Activated effector memory CD4-positive, alpha-beta T cell treated with Interleukin-2 at 50 U/mL for 16 hours (primary cell): ENCODE measurements at regions not wholly inside any gene's neighbourhood (a gene's known extent, or its start where the extent isn't known, plus 50 kb on each side); places are given as distances from the start of the nearest gene placed in this dataset.
"Not testable (repeated sequence)": the region's sequence is repeated elsewhere in the genome, so short reads cannot be mapped to it uniquely, and the experiment has no call there.

Experiments used
- DNase-seq: peaks from one replicate; pipeline ENCODE4 v3.0.0-alpha.2; 2020

DNA sequence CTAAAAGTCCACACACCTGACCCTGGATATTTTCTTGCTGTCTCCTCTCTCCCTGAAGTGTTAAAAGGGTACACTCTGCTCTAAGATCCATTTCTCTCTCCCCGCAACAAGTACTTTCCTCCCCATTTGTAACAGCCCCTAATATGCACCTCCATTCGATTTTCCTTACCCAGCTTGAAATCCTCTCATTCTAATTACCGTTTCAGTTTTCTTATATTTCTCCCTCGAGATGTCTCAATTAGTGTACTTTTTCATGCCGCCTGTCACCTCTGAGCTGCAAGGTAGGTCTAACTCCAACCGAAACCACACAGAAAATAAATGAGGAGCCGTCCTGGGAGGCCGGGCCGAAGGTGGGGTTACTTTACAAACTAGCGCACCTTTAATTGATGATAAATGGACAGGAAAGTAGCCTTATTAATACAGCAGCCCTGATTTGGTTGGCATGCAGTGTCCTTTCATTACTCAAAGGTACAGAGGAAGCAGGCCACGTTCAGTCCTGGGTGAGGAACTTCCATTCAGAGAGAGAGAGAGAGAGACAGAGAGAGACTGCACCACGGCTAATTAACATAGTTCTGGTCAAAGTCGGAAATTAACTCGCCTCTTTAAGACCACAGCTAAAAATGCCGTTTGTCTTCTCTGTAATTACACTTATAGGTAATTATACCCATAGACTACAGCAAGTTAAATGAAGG, 319.9 kb downstream of the ARRDC4 start:
- DNase-seq = no peak

DNA sequence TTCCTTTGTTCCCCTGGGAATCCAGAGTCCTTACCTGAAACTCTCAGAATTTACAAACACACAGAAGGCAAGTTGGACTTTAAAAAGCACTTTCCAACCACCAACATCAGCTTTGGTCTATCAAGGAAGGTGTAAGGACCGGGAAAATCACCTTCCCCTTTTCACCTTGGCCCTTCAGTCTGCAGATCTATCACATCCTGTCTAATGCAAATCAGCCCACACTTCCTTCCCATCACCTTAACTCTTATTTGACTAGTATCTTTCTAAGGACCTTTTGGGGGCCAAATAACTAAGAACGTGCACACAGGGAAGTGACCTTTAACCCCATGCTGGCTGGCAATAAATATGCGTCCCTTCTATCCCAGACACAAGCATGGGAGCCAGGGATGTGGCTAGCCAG, 320.6 kb downstream of the ARRDC4 start:
- no peak for DNase-seq

DNA sequence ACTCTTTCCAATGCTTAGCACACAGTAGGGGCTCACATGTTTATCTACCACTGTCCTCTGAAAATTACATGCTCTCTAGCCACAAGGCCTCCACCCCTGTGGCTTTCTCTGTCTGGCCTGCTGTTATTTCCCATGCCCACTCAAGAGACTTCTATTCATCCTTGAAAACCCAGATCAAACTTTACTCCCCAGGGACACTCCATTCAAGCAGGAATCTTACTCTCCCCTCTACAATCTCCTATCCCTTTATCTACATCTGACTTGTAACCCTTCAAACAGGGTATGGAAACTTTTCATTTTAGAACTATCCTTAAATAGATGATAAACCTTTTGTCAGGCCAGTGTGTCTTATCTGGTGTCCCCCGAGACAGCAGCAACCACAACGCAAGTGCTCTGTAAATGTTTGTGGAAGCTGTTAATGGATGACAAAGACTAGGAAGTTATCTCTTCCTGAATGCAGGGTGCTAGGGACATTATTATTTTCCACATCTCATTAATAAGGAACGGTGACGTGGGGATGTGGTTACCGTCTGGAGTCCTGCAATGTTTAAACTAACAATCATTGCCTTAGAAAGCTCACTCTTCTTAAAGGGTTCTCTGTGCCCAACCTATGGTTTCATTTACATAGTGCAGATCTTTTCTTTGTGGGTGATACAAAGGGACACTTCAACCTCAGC, 322.3 kb downstream of the ARRDC4 start:
- no peak for DNase-seq

DNA sequence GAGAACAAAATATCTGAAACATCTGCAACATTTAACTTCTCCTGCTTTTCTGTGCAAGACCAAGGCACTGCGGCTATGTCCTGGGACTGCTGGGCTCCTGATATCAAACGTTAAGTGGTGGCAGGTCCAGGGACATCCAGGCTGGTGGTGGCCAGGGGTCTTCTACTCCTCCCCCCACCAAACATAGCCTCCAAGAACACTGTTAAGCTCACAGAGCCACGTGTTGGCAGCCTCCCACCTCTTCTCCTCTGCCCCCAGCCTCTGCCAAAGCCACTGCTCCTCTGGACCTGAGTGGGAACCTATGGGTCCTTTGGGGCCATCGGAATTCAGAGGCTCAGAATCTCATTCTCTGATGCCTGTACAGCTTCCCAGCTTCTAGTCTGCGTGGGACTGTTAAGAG, 325.7 kb downstream of the ARRDC4 start:
- no peak for DNase-seq

DNA sequence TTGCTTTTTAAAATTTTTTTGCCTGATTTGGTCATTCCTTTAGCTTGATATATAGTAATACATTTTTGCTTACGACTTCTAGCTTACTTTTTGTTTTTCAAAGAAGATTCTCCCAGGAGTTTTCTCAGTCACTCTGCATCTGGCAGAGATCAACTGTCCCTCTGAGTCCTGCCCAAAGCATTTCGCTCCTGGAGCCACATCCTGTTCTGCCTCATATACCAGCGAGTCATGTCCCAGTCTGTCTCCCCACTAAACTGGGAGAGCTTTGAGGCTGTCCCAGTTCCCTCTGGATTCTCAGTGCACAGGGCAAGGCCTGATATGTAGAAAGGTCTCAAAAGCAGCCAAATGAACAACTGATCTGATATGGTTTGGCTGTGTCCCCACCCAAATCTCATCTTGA, 326.3 kb downstream of the ARRDC4 start:
- no peak for DNase-seq

DNA sequence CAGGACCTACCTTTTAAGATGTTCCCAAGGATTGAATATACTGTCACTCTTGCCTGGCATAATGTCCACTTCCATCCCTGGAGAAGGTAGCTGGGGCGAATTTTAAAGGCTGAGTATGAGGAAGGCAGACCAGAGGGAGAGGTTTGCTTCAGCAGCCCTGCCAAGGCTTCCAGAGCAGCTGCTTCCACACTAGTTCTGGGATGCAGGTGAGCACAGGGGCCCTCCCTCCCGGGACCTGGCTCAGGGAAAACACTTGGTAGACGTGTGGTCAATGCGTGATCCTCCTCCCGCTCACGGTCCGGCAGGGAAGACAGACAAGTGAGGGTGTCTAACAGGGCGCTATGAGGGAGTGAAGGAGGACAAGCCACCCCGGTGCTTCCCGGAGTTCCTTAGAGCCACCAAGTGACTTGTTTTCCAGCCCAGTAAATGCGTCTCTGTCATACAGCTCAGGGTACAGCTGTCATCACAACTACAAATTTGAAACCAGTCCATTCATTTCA, 327.6 kb downstream of the ARRDC4 start:
- DNase-seq = no peak

DNA sequence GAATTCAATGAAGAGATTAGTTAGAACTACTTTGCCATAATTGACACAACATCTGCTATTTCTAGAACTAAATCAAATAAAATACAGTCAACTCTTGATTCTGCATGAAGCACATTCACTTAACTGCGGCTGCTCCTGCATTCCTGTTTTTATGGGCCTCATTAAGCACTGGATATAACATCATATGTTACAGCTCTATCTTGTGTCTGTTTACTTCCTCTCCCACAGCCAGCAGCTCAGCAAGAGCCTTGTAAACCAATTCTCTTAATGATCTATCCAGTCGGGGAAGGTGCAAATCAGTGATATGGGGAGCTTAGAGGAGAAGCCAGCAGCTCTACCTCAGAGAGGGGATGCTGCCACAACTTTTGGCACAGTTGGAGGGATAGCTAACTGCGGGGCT, 329.2 kb downstream of the ARRDC4 start:
- DNase-seq = no peak

DNA sequence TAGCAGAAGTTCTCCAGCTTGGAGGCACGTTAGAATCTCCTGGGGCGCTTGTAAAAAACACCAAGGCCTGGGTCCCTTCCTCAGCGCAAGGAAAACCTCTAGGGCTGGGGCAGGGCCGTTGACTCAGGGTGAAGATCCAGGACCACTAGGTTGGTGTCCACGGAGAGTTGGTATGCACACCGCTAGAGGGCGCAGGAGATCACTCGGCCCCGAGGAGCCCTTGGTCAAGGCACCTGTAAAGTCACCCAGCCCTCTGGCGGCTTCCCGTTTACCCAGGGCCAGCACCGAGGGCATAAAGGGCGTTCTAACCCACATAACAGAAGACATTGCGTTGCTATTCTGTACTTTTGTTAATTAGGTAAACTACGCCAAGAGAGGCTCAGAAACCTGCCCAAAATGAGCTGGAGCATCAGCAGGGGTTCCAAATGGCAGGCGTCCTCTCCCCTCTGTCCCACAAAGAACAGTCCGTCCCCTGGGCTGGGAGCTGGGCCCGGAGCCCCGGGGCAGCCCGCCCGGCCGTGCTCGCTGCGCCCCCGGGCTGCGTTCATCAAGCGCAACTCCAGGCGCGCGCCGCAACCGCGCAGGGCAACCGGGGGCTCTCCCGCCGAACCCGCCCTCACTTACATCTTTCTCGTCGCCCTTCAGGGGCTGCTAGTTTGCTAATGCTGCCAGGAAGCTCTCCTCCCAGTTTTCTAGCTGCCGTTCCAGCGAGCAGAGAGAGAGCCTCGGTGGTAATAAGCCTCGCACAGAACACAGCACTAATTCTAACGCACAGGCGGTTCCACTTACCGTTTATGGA, 332.1 kb downstream of the ARRDC4 start:
- no peak for DNase-seq

DNA sequence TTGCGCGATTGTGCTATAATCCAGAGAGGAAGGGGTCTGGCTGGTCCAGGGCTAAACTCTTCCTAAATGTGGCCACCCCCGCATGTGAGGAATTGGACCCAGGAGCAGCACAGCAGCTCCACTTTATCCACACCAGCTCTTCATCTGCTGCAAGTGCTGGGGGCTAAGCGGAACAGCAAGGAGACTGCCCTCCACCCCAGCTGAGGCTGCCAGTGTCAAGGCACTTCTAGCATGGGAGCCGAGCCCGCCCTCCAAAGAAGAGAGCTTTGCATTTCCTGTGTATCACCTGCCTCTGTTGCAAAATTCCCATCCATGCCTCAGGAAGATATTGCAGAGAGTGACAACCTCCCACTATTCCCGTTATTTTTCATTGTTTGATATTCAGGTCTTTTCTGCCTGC, 333.6 kb downstream of the ARRDC4 start:
- no peak for DNase-seq

DNA sequence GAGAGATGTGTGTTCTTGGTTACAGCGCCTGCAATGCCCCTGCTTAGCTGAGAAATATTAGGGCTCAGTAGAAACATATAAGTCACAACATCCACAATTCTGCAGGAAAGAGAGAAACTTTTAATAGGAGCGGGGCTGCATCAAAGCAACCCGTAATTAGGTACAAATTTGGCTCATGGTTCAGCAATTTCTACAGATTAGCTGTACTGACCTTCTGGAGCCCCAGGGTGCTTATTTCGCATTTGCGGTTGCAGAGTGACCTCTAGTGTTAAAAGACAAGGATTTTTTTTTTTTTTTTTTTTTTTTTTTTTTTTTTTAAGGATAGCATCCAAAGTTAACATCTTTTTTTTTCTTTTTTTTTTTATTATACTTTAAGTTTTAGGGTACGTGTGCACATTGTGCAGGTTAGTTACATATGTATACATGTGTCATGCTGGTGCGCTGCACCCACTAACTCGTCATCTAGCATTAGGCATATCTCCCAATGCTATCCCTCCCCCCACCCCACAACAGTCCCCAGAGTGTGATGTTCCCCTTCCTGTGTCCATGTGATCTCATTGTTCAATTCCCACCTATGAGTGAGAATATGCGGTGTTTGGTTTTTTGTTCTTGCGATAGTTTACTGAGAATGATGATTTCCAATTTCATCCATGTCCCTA, 334.7 kb downstream of the ARRDC4 start:
- DNase-seq = not testable (repeated sequence)

DNA sequence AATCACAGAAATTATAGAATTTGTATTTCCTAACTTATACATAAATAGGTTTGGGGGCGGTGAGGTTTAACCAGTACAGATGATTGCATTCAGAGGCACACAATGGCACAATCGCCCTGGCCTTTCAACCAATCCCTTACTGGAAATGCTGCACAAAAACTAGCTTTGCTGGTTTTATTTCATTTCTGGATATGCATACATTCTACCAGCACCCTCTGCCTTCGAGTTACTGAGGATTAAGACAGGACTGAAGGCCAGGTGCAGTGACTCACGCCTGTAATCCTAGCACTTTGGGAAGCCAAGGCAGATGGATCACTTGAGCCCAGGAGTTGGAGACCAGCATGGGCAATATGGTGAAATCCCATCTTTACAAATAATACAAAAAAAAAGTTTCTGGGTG, 336.1 kb downstream of the ARRDC4 start:
- no peak for DNase-seq

DNA sequence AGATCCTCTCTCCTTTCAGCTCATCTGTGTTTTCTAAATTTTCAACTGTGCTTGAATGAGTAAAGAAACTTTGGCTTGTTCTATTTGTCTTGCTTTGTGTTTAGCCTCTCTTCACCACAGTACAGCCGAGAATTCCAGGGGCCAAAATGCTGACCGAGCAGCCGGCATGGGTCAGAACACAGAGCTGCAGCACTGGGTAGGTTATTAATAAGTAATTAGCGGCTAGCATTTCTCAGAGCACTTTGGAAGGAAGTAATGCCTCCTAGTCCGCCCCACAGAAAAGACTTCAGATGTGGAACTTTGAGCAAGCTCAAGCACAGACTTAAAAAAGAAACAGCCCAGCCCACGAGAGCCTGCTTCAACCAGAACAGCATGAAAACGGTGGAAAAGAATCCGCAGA, 343.9 kb downstream of the ARRDC4 start:
- no peak for DNase-seq

DNA sequence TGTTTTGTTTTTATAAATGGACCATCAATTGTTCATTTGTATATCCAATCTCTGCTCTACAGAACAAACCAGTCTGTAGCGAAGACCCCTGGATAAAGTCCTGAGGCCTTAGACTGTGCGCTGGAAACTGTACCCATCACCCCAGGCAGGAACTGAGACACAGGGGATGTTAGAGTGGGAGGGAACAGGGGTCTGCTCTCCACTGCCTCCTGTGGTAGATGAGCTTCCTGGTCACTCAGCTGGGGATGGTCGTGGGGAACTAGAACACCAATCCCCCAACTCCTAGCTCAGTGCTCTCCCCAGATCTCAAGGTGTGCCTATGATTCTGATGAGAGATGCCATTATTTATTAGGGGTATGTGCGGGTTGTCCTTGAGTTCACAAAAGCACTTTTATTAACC, 340.2 kb upstream of the IGF1R start:
- no peak for DNase-seq

DNA sequence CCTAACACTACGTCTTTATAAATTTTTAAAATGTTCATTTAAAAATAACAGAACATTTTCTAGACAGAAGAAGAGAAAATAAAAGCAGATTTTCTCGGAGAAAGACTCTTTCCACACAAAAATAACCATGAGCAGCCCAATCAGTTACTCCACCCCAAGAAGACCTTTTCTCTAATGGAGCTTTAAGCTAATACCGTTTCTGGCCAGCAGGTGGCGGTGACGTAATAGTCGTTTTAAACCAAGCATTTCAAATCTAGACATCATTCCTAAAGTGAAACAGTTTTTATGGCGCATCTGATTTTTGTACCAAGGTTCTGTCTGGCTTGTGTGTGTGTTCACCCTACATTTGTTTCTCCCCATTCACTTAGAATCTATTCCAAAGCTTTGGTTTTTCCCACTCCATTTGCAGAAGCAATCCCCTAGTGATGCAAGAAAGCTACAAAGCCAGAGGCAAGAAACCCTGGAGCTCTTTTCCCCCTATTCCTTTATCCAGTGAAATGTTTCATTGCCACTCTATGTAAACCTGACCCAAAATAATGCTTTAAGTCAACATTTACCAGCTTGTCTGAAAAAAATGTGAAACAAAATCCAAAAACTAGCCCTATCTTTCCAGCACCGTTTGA, 336.7 kb upstream of the IGF1R start:
- peak; percentile 15 for DNase-seq

DNA sequence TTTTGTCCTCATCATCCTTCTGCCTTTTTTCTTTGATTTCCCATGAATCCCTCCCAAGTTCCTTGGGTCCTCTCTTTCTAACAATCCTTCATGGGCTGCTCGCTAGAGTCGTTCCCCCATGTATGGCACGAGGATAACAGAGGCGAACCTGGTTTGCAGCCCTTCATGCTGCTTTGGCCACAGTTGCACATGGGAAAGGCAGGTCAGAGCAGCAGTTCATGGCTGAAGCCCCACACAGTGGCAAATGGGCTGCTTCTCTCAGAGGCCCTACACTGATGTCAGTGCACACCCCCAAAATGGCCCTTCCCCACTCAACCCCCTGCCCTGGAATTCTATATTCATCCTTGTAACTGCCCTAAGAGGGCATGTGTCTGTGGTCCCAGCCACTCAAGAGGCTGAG, 335.4 kb upstream of the IGF1R start:
- no peak for DNase-seq

DNA sequence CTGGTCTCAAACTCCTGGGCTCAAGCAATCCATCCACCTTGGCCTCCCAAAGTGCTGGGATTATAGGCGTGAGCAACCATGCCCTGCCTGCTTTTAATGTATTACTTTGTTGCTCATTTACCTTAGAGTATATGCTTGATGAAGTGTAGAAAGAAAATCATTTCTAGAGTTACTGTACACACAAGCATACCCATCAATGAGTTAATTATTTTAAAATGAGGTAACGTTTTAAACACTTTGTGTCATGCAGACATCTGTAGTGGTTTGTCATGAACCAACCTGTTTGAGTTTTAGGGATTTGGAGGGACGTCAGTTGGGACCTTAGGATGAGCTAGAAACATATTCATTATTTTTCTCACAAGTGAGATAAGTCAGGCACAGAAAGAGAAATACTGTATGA, 332.4 kb upstream of the IGF1R start:
- DNase-seq = no peak

DNA sequence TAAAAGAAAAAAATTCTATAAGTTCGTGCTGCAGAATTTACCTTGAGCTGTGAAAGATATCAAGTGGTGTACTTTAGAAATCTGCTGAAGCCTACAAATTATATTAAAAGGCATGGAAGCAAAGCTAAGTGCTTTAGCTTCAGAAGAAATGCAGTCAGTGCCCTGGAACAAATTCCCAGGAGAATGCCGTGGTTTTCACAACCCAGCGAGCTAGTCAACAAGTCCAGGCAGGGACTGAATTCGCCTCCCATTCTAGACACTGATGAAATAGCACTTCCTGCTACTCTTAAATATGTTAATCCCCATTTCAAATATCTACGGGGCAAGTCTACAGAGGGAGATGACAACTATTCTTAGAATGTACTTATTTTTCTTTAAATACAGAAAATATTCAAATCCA, 326.4 kb upstream of the IGF1R start:
- DNase-seq = no peak

DNA sequence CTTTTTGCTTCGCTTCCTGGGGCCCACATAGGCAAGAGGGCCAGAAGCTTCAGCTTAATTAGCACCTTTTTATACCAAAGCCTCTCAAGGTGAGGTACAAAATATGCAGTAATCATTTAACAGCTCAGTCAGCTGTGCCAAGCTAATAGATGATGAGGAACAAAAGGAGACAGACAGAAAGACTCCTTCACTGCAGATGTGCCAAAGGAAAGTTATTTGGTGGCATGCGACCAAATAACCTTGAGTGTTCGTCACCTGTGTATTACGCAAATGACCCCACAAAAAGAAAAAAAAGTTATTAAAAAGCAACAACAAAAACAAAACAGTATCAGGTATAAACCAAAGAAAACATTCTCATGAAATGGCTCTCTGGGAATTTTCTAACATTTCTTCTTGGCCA, 325.8 kb upstream of the IGF1R start:
- DNase-seq = no peak

DNA sequence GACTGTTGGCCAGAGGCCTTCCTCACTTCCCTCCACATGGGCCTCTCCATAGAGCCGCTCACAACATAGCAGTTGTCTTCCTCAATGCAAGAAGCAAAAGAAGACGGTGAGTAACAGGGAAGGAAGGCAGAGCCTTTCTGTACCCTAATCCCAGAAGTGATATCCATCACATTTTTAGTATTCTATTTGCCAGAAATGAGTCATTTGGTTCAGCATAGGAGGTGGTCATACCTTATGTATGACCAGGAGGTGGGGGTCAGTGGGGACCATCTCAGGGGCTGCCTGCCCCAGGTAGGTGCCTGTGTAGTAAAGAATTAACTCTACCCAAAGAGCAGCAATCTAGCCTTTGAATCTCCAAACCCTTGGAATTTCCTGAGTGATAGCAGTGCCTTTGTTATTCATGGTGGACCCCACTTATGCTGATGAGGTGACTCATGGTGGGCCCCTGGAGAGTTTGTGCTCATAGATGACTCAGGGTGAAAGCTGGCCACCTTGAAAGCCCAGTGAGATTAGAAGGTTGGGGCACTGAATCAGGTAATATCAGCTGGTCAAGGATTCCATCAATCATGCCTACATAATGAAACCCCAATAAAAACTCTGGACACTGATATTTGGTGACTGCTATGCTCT, 323.9 kb upstream of the IGF1R start:
- no peak for DNase-seq

DNA sequence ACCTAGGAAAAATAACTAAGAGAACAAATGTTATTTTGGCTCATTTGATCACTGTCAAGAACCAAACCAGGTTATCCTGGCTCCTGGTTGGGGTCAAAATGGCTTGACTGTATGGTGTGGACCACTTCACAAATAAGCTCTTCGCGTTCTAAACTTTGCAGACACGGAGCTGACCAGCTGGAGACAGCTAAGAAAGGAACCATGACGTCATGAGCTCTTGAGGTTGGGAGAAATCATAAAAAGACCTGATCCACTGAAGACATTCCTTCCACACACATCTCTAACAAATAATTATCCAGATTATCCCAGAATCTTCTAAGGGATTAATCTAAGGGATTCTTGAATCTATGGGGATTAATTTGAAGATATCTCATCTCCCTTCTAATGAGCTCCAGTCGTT, 321.5 kb upstream of the IGF1R start:
- no peak for DNase-seq

DNA sequence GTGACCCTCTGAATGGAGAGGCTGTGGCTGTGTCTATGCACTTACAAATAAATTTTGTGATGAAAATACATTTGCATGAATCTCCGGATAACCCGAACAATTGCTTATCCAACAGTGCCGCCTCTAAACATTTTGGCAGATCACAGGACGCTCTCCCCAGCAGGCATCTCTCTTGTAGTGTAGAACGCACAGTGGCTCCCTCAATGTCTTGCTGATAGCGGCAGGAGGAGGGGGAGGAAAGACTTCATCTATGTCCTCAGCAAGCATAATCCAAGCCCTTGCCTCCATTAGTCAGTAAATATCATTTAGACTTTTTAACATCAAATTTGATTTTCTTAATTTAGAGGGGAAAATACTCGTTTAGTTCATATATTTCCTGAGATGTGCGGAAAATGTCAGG, 318.1 kb upstream of the IGF1R start:
- DNase-seq = no peak

DNA sequence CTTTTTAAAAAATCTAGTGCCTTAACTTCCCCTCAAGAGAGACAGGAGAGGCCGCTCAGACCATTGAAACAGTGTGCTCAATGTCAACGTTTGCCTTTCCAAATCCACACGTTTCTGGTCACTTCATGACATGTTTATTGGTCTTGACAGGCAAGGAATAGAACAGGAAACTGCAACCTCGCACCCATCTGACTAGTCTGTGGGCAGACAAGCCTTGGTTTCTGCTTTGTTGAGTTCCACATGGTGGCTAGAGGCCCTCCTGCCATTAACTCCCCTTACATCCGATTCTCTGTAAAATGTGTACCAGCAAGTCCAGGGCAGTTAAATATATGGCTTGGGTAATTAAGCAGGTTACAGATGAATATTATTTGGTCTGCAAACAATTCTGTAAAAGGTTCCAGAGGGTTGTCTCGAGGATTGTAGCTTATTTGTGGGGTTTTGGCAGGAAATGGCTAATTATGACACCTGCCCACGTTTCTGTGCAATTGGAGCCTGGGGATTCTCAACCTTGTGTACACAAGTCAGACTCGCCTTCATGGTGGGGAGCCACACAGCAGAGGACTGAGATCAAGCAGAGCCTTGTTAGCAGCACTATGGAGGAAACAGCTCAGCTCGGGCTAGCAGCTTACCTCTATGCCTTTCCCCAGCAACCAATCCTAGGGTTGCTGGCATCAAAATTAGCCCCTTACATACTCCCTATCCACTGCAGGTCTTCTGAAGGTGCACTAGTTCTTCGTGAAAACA, 317.5 kb upstream of the IGF1R start:
- no peak for DNase-seq
